Non-pigmented ciliary epithelial cell (primary cell): ENCODE measurements at regions not wholly inside any gene's neighbourhood (a gene's known extent, or its start where the extent isn't known, plus 50 kb on each side); places are given as distances from the start of the nearest gene placed in this dataset.
"Not testable (repeated sequence)": the region's sequence is repeated elsewhere in the genome, so short reads cannot be mapped to it uniquely, and the experiment has no call there.

Experiments used
- DNase-seq: peaks from one replicate; pipeline ENCODE4 v3.0.0-alpha.2; 2010; ENCODE audit warnings: low read depth

DNA sequence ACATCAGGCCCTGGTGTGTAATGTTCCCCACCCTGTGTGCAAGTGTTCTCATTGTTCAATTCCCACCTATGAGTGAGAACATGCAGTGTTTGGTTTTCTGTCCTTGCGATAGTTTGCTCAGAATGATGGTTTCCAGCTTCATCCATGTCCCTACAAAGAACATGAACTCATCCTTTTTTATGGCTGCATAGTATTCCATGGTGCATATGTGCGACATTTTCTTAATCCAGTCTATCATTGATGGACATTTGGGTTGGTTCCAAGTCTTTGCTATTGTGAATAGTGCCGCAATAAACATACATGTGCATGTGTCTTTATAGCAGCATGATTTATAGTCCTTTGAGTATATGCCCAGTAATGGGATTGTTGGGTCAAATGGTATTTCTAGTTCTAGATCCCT lies 60.5 kb upstream of the PSME4 start:
- not testable (repeated sequence) for DNase-seq

DNA sequence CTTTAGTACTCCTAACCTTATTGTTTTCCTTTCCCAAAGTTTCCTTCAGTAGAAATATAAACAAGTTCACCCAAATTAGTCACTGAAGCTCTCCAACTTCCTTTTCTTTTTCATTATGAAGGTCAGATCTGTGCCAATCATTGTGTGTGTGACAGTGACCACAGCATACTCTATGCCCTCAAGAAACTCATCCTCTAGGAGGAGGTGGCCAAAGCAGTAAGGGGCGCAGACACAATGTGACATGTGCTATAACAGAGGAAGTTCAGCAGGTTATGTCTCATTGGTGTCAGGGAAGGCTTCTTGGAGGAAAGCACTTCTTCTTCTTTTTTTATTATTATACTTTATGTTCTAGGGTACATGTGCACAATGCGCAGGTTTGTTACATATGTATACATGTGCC lies 60.0 kb upstream of the PSME4 start:
- no peak for DNase-seq

DNA sequence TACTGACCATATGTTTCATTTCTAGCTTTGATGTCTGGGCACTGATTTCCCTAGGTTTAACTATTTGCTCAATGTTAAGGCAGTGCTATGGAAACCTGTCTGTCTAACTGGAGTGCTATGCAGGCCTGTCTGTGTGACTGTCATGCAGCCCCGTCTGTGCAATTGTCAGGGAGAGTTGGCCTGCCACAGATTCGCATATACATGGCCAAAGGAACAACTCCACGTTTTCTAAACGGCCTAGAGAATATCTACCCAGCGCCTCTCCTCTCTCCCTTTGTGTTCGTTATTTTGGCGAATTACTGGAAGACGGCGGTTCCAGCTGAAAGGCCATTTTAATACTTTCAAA lies 59.6 kb upstream of the PSME4 start:
- DNase-seq, result no peak

DNA sequence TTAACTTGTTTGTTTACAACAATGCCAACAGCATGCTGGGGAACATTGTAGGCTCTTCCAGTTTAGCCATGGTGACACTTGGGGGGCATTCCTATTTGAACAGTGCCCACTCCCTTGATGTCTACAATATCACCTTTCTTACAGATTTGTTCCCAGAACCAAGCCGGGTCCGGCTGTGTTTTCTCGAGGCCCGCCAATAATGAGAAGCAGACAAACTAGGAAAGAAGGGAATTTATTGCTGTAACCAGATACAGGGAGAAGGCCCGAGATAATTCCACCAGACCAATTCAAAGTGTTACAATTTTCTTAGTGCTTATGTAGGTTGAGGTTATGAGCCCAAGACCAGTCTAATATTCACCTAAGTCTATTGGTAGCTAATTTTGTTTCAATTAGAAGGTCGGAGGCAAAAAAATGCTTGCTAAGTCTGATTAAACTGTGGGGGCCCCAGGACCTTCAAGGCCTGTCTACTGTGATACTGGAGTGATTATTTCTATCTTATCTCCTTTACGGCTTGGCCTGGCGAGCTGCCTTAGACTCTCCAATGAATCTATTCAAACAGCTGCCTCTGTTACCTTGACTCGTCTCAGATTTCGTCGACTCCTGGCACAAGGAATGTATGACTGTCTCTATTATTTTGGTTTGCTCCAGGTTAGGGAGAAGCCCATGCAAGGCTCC lies 59.1 kb upstream of the PSME4 start:
- DNase-seq, result no peak

DNA sequence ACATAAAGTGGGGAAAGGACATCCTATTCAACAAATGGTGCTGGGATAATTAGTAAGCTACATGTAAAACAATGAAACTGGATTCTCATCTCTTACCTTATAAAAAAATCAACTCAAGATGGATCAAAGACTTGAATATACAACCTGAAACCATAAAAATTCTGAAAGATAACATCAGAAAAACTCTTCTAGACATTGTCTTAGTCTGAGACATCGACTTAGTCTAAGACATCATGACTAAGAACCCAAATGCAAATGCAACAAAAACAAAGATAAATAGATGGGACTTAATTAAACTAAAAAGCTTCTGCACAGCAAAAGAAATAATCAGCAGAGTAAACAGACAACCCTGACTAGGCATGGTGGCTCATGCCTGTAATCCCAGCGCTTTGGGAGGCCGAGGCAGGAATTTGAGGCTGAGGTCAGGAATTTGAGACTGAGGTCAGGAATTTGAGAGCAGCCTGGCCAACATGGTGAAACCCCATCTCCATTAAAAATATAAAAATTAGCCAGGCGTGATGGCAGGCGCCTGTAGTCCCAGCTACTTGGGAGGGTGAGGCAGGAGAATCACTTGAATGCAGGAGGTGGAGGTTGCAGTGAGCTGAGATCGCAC lies 54.8 kb upstream of the PSME4 start:
- not testable (repeated sequence) for DNase-seq

DNA sequence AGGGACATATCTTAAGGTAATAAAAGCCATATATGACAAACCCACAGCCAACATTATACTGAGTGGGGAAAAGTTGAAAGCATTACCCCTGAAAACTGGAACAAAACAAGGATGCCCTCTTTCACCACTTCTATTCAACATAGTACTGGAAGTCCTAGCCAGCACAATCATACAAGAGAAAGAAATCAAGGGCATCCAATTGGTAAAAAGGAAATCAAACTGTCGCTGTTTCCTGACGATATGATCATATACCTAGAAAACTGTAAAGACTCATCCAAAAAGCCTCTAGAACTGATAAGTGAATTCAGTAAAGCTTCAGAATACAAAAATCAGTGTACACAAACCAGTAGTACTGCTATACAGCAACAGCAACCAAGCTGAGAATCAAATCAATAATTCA lies 53.8 kb upstream of the PSME4 start:
- no peak for DNase-seq

DNA sequence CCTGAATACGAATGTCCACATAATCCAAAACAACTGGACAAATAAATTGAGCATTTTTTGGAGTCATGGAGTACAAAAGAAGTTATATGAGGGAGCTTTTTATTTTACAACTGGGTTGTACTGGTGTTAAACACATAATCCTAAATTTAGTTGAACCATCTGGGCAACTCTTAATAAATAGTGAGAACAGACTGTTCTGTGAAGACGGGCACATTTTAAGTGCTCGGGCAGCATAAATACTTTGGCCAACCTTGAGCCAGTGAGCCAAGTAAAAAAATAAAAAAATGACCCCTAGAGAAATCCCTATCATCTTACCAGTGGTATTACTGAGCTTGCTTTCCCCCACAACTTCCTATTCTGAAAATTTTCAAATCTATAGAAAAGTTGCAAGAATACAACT lies 50.9 kb upstream of the PSME4 start:
- DNase-seq, result no peak

DNA sequence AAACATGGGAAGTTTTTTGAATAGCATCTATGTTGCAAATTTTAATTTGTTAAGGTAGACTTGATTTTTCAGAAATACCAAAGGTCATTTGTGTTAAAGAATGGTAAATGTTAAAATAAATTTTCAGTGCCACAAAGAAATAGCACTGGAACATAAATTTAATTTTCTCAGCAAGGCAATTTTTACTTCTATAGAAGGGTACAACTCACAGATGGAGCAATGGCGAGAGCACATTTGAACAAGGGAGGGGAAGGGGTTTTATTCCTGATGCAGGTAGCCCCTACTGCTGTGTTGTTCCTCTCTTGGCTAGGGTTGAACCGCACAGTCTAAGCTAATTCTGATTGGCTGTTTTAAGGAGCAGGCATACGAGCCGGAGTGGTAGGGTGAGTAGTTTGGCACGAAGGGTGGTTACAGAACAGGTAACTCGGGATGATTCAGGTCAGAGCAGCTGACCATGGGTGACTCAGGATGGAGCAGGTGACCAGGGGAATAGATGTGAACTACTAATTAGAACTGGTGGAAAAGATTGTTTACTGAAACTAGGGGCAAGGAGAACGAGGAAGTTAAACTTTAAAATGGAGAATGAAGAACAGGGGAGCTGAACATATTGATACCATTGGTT lies 50.1 kb upstream of the PSME4 start:
- no peak for DNase-seq
